Lung microvascular endothelial cell (primary cell): ENCODE measurements at regions not wholly inside any gene's neighbourhood (a gene's known extent, or its start where the extent isn't known, plus 50 kb on each side); places are given as distances from the start of the nearest gene placed in this dataset.
A peak's percentile ranks its signal among the peaks of the same experiment; 100 is the strongest.

ENCODE experiments used
- DNase-seq, 2 donors: peaks; one replicate each; pipeline versions ENCODE4 v3.0.0 to v3.0.0-alpha.2; 2010; ENCODE audit warnings: low read depth in 2 of 2

GRCh38 chr4:23268072-23268771 is 575.5 kb downstream of the GBA3 start:
- DNase-seq = no peak

DNA sequence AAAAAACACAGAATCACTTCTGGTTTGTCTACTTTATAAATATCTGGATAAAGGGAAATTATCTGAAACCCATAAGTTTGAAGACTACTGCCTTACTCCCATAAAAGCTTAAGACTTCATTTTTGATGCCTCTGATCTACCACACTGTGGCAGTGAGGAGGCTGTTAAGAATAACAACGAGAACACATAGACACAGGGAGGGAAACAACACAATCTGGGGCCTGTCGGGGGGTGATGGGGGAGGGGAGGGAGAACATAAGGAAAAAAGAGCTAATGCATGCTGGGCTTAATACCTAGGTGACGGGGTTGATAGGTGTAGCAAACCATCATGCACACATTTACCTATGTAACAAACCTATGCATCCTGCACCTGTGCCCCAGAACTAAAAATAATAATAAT is 573.7 kb downstream of the GBA3 start:
- no peak for DNase-seq

GRCh38 chr4:23260511-23260910 is 567.8 kb downstream of the GBA3 start:
- DNase-seq = no peak

DNA sequence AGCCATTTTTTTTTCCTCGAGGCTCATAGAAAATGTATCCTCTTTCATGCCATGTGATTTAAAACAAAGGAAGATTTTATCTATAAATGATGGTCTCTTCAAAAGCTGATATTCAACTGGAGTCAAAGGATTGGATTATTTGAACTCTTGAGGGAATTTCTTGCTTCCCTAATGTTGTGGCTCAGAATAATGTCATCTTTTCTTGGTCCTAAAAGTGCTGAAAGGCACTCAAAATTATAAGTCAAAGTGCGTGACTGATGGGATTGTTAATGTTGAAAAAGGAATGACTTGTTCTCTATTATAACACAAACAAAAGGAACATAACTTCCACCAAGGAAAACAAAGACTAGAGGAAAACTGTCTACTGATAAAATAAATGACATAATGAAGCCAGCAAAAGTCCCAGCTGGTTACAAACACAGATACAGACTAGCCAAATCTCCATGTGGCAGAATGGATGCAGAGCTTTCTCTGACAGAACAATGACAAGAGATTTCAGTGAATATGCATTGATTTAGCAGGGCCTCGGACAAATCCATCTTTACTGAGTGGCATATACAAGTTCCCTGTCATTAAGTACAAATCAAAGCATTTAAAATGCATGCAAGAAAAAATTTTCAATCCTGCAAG is 552.6 kb downstream of the GBA3 start:
- no peak for DNase-seq

DNA sequence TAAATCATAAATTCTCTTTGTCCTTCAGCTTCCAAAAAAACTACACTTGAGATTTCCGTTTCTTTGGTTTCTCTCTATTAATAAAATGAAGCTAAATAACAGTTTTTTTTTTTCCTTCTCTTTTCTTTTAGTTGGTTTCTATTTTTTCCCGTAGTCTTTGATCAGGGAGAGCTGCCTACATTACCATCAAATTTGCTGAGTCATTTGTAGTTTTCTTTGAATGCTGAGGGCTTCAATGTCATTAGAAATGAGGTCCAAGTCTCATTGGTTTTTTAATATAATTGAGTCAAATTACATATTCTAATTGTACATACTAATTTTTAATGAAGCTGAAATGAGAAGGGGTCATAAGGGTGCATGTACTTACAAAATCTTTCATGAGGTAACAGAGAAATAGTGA is 550.2 kb downstream of the GBA3 start:
- DNase-seq = no peak

DNA sequence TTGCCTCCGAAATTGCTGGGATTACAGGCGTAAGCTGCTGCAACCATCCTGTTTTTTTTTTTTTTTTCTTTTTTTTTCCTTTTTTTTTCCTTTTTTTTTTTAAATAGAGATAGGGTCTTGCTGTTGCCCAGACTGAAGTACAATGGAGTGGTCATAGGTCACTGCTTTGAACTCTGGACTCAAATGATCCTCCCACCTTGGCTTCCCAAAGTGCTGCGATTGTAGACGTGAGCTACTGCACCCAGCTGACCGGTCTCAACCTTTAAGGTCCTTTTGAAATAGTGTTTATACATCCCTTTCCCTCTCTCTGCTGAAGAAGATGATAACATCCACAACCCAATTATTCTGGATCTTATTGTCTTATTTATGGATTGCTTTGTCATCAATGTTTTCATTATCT is 548.7 kb downstream of the GBA3 start:
- DNase-seq = no peak

DNA sequence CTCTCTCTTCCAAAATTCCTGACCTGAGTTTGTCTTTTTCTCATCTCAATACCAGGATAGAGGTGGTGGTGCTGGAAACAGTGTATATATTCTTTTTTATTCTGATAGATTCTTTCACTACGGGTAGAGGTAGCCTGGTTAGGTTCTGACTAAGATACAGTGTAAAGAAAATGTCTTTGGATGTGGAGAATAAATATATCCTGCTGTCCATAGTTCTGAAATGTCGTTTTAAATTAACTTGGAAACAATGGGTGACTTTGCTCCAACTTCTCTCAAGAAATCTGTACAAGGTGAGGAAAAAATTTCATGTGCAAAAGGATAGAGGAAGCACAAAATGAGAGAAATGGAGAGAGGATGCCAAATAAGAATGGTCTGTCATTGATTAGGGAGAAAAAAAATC is 546.1 kb downstream of the GBA3 start:
- DNase-seq = no peak

- DNase-seq = peak in 1 of 2 donors; percentile 10
These were observed 545.0 kb downstream of the GBA3 start for GRCh38 chr4:23237771-23238170.

GRCh38 chr4:23235628-23236390 is 543.1 kb downstream of the GBA3 start:
- DNase-seq = no peak

DNA sequence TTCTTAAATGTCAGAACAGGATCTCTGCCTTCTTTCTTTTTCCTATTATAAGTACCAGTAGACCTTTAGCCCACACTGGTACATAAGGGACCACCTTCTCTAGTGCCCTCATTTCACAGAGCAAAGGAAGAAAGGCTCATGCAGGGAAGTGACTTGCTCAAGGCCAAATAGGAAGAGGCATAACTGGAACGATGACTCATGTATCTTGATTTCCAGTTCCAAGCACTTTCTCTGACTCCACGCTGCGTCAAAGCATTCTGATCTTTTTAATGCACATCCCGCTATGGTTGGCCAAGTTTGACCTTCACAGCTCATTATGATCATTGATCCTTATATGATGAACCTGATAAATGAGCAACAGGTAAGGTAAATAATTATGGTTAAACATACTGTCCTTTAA is 542.0 kb downstream of the GBA3 start:
- DNase-seq = no peak

DNA sequence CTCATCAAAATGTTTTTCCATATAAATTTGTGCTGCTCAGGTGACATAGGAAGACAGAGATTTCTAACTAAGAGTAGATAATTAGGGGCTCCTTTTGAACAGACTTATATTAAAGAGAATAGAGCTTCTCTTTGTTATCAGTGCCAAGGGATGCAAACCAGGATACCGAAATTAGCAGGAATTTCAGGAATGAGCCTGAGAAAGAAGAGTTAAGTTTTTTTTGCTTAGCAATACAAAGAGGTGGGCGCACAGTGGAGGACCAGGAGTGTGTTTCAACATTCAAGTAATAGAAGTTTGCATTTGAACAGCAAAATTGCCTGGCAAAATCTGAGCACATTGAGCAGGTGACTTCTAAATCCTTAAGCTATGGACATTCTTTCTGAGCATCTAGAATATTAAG is 541.3 kb downstream of the GBA3 start:
- DNase-seq = no peak

DNA sequence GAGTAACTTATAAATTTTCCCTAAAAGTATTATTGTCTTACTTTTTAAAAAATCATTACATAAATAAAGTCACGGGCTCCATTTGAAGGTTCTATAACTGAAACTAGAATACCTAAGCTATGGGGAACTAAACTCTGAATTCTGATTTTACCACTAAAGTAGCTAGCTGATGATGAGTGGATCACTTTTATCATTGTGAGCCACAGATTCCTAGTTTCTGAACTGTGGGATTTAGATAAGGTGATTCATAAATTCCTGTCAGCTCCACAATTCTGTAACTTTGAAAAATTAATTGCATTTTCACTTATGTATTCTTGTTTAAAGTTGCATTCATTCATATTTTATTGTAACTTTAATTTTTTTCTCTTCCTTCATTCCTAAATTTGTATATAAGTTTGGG is 540.9 kb downstream of the GBA3 start:
- no peak for DNase-seq

DNA sequence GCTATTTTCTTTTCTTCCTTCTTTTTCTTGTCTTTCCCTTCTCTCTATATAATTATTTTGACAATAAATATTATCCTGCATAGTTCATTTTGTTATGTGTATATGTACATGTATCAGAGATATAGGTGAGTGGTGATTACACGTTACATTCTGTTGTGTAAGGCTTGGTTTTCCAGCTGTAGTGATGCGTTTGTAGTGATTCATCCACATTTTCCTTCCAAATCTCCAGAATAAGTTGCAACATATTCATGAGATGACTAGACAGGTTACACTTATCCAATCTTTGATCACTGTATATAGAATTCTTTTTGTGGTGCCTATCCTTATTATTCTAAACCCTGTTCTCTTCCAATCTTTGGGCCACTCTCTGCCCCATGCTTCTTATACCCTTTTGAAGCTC is 540.2 kb downstream of the GBA3 start:
- DNase-seq = no peak

- DNase-seq = no peak
These were observed 532.8 kb downstream of the GBA3 start for GRCh38 chr4:23225564-23225963.

GRCh38 chr4:23224684-23225420 is 532.1 kb downstream of the GBA3 start:
- no peak for DNase-seq

DNA sequence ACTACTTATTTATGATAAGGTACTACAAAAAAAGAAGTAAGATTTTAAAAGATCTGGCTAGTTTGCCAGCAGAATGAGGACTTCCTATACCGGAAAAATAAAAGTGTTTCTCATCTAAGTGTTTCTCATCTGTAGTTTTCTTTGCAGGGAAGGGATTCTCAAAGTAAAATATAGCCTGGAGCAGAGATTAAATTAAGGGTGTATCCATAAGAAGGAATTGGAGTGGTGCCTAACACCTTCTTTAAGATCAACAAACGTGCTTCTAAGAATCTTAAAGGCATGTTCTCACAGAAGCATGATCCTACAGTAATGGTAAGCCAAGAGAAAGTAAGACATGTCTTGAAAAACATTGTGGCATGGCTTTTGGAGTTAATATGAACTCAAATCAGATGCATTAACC is 528.2 kb downstream of the GBA3 start:
- DNase-seq = no peak

DNA sequence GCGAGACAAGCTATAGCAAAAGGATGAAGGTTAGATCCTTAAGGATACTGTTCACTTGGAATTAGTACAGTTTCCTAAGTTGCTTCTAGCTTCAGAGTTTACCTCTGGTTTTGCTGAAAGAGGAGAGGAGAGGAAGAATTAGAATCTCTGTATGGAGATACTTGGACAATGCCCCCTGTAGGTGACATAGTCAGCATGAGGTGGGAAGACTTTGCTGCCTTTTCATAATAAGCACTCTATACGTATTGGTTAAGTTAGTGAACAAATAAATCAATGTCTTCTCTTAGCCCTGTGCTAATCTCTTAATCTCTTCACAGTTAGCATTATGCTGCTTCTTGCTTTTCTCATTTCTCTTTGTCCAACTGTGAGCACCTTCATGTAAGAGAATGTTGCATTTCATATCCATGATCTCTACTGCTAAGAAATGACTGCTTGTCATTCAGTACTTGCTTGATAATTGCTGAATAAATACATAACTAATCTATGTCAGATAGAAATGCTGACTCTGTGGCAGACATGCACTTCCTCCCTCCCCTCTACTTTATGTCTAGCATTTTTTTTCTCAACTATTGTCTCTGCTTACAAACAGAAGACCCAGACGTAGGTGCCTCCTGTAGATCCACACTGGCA is 527.2 kb downstream of the GBA3 start:
- DNase-seq = no peak

DNA sequence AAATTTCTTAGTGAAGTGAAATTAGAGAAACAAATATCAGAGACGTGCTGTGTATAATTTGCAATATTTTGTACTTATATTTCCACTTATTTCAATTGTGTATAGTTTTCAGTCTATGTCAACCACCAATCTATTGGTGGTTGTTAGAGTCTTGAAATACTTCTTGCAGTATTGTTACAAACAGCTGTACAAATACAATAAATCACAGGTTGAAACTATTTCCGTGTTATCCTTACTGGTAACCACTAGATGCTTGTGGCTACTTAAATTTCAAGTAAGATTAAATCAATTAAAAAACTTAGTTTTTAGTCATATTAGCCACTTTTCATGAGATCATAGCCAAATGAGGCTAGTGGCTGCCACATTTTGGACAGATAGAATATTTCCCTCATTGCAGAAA is 520.5 kb downstream of the GBA3 start:
- DNase-seq = no peak

DNA sequence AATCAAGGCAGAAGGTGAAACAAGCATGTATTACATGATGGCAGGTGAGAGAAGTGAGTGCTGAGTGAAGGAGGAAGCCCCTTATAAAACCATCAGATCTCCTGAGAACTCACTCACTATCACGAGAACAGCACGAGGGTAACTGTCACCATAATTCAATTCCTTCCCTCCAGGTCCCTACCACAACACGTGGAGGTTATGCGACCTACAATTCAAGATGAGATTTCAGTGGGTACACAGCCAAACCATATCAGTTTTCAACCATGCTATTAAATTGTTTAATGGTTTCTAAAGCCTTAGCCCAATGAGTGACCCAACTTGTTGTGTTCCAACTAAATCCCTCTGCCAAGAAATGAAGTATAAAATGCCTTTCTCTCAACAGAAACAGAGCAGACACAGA is 519.8 kb downstream of the GBA3 start:
- no peak for DNase-seq

DNA sequence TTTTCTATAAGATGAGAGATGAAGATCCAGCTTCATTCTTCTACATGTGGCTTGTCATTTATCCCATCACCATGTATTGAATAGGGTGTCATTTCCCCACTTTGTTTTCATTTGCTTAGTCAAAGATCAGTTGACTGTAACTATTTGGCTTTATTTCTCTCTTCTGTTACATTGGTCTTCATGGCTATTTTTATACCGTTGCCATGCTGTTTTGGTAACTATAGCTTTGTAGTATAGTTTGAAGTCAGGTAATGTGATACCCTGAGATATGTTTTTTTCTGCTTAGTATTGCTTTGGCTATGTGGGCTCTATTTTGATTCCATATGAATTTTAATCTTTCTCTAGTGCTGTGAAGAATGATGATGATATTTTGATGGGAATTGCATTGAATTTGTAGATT is 514.3 kb downstream of the GBA3 start:
- DNase-seq = no peak

- no peak for DNase-seq
These were observed 510.0 kb downstream of the GBA3 start for GRCh38 chr4:23202712-23203247.
